HS-5 (cell line): ENCODE measurements at regions not wholly inside any gene's neighbourhood (a gene's known extent, or its start where the extent isn't known, plus 50 kb on each side); places are given as distances from the start of the nearest gene placed in this dataset.
A peak's percentile ranks its signal among the peaks of the same experiment; 100 is the strongest.

Experiments
- DNase-seq: peaks from one replicate; pipeline ENCODE4 v3.0.0-alpha.2; 2012; ENCODE audit warnings: low read depth

DNA sequence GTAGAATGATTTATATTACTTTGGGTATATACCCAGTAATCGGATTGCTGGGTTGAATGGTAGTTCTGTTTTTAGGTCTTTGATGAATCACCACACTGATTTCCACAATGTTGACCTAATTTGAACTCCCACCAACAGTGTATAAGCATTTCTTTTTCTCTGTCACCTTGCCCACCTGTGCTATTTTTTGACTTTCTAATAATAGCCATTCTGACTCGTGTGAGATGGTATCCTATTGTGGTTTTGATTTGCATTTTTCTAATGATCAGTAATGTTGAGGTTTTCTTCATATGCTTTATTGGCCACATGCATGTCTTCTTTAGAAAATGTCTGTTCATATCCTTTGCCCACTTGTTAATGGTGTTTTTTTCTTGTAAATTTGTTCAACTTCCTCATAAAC is 340.8 kb downstream of the PLOD2 start:
- DNase-seq, result no peak

DNA sequence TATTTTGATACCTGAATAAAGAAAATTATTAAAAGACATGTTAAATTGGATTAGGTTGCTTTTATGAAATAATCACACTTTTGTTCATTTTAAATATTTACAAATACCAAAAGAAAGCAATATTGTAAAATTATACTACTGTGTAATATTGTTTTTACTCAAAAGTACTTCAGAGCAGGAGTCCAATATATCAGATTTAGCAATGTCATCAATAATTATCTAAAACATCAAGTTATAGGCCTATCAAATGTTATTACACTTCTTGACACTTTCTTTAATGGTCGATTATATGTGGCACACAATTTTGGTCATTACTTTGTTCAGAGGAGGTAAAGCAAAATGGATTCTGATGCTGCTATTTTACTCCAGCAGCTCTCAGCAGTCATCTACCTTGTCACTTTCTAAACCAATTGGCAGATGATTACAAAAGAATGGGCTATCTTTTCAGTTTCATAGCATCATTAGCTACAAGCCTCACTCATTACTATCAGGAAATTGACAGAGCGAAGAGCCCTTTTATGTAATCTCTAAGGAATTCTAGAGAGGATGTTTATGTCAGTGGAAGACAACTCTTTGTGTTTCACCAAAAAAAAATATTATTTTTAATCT is 318.6 kb downstream of the PLOD2 start:
- DNase-seq, result no peak

DNA sequence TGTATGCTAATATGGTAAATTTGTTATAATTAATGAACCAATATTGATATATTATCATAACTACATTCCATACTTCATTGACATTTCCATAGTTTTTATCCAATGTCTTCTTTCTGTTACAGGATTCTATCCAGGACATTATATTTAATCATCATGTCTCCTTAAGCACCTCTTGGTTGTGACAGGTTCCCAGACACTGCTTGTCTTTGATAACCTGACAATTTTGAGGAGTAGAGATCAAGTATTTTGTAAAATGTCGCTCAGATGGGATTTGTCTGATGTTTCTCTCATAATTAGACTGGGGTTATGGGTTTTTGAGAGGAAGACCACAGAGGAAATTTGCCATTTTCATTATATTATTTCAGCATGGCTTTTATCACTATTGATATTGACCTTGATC is 317.4 kb downstream of the PLOD2 start:
- no peak for DNase-seq

DNA sequence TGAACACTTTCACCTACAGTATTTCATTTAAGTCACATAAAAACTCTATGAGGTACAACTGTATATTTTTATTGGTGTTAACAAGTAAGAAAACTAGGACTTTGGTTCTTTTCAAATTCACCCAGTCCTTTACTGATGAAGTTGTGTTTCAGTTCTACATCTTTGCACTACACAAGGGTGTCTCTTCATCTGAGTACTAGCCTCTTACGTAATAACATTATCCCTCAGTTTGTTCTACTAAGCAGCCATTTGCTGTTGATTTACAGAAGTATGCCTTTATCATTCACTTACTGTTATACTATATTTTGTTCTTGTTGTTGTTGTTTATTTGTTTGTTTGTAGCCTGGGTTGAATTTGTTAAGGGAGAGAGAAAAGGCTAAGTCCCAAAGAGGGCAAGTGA is 311.9 kb downstream of the PLOD2 start:
- no peak for DNase-seq

DNA sequence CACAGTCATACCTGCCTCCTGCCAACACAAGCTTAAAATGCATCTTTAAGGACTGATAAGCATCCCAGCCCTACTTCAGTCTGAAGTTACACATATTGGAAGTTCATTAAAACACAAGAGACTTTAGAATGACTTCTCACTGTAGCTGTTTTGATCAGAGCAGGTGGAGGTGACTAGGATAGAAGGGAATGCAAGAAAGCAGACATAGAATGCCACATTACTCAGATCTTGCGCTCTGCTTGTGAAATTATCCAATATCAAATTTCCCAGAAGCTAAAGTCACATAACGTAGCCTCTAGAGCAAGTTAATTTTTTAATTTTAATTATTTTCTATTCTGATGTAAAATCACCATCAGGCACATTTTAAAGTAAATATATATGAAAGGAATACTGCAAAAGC is 306.5 kb downstream of the PLOD2 start:
- DNase-seq, result no peak

DNA sequence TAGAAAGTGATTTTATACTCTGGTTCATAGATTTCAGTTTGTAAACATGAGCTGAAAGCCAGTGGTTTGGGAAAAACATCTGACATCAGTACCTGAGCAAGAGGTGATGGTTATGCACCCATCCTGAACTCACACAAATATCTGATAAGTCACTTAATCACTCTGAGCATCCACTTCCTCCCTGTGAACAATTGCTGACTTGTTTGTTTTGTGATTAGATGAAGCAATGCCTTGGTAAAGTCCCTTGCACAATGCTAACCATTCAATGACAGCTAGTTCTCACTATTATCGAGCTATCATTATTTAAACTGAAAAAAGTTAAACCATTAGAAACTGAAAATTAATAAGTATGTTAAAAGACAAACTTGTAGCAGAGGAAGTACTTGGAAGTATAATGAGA is 303.0 kb downstream of the PLOD2 start:
- no peak for DNase-seq

DNA sequence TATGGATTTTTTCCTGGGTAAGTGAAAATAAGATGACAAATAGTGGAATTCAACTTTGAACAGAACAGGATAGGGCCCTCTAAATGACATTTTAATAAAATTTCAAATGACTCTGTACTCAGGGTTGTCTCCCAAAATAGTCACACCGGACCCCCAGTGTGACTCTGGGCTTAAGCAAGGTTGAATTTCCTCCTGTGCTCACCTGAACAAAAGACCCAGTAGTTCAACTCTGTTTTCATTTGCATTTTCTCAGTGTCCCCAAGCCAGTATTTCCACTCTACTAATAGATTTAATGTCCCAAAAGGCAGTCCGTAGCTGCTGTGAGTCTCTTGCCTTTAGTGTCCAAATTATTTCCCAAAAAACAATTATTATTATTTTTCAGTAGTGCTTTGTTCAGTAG is 296.6 kb downstream of the PLOD2 start:
- DNase-seq, result no peak

DNA sequence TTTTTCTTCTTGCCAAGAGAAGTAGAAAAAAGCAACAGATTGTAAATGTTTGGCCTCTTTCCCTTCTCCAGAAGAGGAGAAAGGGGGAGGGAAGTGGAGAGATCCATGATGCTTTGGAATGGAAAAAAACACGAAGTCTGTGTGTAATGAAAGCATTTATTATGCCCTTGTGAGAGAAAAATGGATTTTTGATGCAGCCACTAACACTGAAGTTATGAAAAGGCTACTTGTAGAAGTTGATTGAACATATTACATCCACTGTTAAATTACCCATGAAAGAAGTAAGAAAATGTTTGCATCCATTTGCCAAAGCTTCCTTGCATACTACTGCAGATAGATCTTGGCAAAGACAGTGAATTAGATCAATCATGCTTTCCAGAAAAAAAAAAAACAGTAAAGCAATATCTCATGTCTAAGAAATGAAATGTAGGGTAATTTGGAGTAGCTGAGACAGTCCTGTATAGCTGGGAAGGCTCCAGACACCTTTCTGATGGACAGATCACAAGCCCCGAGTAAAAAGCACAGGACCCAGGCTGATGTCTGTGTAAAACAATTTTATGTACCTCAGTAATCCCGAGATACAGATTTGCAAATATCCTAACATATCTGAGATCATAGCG is 295.5 kb downstream of the PLOD2 start:
- no peak for DNase-seq

DNA sequence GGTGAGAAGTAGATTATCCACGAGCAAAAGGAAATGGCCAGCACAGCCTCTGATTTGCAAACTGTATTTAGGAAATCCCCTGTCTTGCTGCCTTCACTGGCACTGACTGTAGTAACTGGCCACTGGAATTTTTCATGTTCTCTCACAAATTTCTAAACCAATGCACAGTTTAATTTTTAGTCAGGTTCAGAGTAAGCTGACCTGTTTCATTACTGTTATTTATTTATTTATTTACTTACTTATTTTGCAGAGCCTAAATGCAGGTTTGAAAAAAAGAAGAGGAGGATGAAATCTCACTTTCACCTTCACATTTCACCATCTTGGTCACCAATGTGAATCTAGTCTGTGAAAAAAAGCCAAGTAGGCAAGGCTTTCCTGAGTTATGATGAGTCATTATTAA is 291.0 kb downstream of the PLOD2 start:
- DNase-seq, result no peak

DNA sequence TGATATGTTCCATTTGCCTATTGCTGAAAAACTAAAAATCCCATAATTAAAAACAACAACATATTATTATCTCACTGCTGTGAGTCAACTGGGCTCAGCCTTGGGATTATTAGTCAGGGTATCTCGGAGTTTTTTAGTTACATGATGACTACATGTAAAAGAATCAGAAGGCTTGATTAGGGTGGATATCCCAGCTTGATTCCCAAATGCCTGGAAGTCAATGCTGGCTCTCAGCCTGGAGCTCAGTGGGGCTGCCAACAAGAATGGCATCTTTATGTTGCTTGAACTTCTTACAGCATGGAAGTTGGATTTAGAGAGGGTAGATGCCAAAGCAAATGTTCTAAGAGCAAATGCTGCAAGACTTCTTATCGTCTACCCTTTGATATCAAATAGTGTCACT is 278.5 kb downstream of the PLOD2 start:
- DNase-seq, result peak; percentile 22

DNA sequence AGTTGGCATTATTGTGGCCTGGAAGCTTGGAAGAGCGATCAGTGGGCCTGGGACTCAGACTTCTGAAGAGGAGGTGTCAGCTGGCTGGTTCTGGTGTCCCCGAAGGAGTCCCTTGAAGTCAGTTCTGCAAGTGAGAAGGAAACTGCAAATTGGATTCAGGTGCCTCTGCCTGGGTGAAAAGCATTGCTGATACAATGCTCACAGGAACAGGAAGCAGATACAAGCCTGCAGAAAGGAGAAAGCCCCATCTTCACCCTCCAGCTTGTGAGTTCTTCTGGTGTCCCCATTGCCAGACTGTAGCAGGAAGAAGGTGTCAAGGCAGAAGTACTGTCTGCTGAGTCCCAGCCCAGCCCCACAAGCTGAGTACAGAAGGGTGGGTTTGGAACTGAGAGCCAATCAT is 271.3 kb downstream of the PLOD2 start:
- DNase-seq, result no peak

DNA sequence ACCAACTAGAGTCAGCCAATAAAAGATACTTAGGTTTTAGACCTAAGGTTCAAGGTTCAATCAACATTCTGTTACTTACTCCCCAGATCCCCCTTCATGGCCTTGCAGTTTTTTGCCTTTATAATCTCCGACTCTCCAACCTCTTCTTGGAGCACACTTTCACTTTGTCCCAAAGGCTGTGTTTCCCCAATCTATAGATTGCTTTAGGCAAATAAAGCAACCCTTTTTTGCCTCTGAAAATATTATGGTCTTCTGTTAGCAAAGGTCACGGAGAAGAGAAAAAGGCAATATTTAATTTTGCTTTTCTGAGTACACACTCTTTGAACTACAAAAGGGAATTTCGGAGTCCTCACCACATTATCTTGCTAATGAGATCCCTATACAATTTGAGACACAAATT is 268.1 kb downstream of the PLOD2 start:
- DNase-seq, result no peak

DNA sequence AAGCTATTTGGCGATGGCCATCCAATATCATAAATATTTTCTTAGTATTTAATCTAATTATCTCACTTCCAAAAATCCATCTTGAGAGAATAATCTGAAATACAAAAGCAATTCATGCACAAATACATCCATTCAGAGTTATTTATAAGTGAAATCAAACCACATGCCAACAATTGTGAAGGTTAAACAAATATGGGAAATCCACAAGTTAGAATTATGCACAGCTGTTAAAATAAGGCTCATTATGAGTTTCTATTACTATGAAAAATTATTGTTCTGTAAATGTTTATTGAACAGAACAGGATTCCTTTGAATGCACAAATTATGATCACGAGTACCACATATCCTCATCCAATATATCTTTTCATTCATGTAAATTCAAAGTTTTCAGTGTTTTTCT is 267.7 kb downstream of the PLOD2 start:
- no peak for DNase-seq

DNA sequence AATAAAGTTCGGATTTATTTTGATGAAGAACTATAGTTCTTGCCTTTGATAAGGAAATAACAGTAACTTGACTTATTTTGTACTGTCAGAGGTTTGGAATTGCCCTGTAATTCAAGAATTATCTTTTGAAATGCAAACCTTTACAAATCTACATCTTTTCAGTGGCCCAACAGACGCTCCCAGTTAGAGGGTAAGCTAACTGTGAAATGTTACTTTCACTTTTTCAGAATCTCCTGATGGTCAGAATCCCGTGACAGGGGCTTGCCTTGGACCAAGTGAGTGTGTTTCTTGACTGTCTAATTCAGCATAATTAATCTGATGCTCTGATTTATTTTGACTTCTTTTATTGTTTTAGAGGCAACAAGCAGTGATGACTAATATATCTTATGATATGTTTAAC is 262.5 kb downstream of the PLOD2 start:
- no peak for DNase-seq

DNA sequence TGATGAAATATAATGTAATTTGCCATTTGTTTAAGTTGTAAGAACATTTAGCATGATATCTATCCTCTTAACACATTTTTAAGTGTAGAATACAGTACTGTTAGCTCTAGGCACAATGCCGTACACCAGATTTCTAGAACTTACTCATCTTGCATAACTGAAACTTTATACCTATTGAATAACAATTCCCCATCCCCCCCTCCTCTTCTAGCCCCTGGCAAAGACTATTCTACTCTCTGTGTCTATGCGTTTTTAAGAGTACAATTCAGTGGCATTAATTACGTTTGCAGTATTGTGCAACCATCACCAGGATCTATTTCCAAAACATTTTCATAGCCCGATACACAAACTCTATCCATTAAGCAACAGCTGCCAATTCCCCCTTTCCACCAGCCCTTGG is 261.7 kb downstream of the PLOD2 start:
- DNase-seq, result no peak

DNA sequence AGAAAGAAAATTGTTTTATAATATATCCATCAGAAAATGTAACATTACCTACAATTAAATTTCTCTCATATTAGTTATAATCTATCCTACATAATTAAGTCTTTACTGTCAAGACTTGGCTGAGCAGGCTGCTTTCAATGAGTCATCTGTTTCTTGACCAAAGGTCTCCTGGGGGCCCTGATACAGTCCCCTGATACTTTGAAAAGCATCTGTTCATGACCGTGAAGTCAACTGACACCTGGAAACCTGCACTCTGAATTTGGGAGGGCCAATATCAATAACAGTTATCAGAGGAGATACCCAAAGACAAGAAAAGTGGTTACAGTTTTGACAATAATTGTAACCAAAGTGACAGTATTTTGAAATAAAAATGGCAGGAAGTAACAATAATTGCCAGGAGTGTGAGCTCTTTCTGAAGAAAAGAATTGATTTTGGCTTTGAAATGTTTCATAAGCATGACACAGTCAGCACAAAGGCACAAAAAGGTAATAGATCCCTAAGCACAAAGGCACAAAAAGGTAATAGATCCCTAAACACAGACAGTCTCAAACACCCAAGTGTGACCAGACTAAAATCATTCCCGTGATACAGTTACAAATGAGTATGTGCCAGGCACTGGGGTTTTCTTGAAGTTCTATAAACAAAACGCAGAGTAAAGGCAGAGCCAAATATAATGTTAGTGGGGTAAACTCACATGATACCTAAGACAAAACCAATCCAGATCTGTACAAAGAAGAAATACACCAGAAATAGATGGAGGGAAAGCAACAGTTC is 260.7 kb downstream of the PLOD2 start:
- DNase-seq, result no peak

DNA sequence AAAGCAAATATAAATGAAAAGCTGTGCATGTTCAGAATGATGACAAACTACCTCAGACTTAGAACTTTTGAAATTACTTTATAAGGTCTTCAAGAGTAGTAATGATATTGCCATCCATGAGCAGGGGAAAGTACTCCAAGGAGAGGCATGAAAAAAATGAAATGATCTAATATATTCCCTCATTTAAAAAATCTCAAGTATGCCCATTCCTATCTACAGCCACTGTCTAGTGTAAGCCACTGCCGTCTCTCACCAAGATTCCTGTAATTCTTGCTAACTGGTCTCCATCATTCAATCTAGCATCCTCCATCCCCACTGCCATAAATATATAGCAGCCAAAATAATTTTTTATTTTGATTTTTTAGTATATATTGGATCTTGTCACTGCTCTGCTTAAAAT is 258.8 kb downstream of the PLOD2 start:
- no peak for DNase-seq

DNA sequence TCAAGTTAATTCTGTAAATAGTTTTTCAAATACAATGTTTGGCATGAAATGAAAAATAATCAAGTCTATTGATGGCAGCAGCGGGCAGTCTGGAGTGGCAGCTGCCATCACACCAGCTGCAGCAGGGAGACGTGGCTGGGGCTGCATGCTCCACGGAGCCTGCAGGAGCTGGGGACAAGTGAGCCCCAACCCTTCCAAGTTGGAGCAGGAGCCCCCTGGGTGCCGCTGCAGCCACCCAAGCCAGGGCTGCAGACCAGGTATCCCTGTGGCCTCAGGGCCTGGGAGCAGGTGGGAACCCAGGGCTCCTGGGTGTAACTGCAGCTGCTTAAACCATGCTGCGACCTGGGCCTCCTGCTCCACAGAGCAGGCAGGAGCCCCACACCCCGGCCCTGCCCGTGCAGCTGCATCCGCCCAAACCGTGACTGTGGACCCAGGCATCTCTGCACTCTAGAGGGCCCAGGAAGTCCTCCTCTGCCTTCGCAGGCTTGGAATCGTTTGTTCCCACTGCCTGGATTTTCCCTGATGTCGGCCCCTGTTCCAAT is 257.4 kb downstream of the PLOD2 start:
- no peak for DNase-seq

DNA sequence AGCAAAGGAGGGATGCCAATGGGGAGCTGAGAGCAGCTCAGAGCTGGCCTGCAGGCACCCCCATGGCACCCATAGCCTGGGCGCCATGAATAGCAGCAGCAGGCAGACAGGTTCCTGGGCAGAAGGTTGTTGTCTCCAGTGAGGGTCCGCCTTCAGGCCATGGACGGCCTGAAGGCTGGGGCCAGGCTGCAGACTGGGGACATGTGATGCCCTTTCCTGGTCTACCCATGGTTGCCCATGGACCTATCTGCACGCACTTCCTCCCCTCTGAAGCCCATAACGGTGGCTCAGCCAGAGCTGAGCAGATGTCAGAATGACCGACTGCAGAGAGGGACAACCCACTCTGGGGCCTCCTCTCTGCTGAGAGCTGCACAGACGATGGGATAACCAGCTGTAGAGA is 256.8 kb downstream of the PLOD2 start:
- no peak for DNase-seq

DNA sequence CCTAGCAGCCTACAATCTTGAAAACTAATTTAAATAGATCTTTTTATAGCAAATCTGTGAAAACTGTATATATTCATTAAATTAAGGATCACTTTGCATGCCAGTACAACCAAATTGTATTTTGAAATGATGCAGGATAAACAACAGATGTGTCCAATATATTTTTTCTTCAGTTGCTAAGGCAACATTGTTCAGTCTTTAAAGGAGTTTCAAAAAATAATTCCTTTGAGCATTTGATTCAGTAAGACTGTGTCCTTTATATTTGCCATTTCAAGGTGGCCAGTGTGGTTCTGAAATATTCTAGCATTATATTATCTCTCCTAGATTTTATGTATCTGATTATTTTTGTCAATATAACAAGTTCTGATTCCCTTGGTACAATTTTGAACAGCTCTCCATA is 254.7 kb downstream of the PLOD2 start:
- no peak for DNase-seq

DNA sequence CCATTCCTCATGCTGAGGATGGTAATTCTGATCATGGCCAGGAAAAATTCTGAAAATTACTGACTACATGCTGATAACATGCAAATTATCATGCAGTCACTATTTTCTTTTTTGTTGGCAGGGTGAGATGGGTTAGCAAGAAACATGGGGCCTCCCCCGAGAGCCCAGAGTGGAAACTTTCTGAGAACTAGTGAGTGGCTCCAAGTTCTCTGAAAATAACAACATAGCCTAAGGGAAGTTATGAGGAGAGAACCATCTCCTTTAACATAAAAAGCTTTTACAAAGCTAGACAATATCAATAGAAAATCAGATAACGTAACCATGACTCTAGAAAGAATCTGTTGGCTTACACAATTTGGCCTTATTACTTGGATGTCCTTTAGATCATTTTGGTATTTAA is 254.2 kb downstream of the PLOD2 start:
- DNase-seq, result no peak

DNA sequence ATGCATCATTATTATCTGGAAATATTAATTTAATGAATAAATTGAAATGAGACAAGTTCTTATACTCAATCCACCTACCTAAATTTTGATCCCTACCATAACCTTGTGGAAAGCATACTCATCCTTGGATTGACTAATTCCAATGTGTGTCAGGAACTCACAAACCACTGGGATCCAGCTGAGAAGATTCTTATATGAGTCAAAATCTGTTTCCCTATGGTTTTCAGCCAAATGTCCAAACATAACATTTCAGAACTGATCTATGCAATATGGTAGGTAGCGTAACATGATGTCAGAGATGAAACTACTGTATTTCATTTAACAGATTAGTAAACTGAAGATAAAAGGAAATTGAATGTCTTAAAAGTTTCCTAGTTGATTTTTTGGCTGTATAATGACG is 250.0 kb downstream of the PLOD2 start:
- DNase-seq, result peak; percentile 9

DNA sequence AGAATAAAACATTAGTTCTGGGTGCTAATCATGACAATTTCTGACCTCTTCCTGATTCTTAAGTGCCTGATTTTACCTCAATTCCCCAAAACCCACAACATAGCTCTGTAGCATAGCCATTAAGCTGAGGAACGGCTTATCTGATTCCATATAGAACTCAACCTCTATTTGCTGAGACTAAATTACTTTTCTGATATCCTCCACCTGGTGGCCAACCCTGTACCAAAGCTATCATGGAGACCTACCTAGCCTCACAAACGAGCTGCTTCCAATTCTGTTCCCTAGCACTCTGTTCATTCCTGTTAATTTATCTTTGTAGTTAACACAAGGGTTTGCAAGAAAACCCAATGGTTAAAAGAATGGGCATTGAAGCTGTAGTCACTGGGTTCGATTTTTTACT is 245.2 kb downstream of the PLOD2 start:
- no peak for DNase-seq
